ENCODE measurements at regions not wholly inside any gene's neighbourhood (a gene's known extent, or its start where the extent isn't known, plus 50 kb on each side); places are given as distances from the start of the nearest gene placed in this dataset.

- H3K27ac ChIP-seq (ENCODE audit: low read depth, low read length, poor library complexity, severe bottlenecking) = no peak overlapping the region
- no peak overlapping the region for H3K4me3 ChIP-seq (ENCODE audit: low read depth, low read length, poor library complexity, severe bottlenecking)
- DNase-seq (ENCODE audit: low spot score) = no peak
- POLR2A ChIA-PET (ENCODE audit: low non-redundant PET) = no interaction called here
- no peaks in the 10 kb centered on the region for H3K4me1 ChIP-seq (ENCODE audit: insufficient read depth, low read length, poor library complexity, severe bottlenecking)
- BruUV-seq (replicated peaks) = no TSS peak
- intact Hi-C loops (cut with micrococcal nuclease; ENCODE audit: unreplicated experiment) = no loop called here
- no peaks in the 10 kb centered on the region for H3K36me3 ChIP-seq (ENCODE audit: insufficient read depth, low read length, poor library complexity, severe bottlenecking)
- no peak for TF ChIP-seq EZH2 (IDR thresholded peaks at IDR 0.05; ENCODE audit: borderline replicate concordance, low read depth, low read length, poor library complexity, severe bottlenecking)
- TF ChIP-seq, protein P1, sequence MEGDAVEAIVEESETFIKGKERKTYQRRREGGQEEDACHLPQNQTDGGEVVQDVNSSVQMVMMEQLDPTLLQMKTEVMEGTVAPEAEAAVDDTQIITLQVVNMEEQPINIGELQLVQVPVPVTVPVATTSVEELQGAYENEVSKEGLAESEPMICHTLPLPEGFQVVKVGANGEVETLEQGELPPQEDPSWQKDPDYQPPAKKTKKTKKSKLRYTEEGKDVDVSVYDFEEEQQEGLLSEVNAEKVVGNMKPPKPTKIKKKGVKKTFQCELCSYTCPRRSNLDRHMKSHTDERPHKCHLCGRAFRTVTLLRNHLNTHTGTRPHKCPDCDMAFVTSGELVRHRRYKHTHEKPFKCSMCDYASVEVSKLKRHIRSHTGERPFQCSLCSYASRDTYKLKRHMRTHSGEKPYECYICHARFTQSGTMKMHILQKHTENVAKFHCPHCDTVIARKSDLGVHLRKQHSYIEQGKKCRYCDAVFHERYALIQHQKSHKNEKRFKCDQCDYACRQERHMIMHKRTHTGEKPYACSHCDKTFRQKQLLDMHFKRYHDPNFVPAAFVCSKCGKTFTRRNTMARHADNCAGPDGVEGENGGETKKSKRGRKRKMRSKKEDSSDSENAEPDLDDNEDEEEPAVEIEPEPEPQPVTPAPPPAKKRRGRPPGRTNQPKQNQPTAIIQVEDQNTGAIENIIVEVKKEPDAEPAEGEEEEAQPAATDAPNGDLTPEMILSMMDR (conservative IDR thresholded peaks at IDR 0.05; ENCODE audit: low read depth, low read length) = no peak
- no peaks in the 10 kb centered on the region for H3K9me3 ChIP-seq (ENCODE audit: low read depth, low read length, poor library complexity, severe bottlenecking)
- H3K27me3 ChIP-seq (replicated peaks; ENCODE audit: insufficient read depth, low read depth, low read length, poor library complexity) = no peaks in the 10 kb centered on the region
- CTCF ChIA-PET = no interaction called here
These were observed 220.4 kb upstream of the IZUMO3 start for GRCh38 chr9:24766081-24766480.

DNA sequence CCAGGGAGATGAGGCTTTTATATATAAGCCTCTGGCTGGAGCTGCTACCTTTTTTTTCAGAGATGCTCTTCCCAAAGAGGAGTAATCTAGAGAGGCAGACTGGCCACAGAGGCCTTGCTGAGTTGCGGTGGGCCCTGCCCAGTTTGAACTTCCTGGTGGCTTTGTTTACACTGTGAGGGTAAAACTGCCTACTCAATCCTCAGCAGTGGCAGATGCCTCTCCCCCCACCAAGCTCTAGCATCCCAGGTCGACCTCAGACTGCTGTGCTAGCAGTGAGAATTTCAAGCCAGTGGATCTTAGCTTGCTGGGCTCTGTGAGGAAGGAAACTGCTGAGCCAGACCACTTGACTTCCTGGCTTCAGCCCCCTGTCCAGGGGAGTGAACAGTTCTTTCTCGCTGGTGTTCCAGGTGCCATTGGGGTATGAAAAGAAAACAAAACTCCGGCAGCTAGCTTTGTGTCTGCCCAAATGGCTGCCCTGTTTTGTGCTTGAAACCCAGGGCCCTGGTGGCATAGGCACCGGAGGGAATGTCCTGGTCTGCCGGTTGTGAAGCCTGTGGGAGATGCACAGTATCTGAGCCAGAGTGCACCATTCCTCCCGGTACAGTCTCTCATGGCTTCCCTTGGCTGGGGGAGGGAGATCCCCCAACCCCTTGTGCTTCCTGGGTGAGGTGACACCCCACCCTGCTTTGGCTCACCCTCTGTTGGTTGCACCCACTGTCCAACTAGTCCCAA lies 219.5 kb upstream of the IZUMO3 start:
- DNase-seq (ENCODE audit: low spot score) = no peak
- no peak overlapping the region for H3K4me3 ChIP-seq (ENCODE audit: low read depth, low read length, poor library complexity, severe bottlenecking)
- no peak for TF ChIP-seq EZH2 (IDR thresholded peaks at IDR 0.05; ENCODE audit: borderline replicate concordance, low read depth, low read length, poor library complexity, severe bottlenecking)
- H3K27ac ChIP-seq (ENCODE audit: low read depth, low read length, poor library complexity, severe bottlenecking) = no peak overlapping the region
- no TSS peak for BruUV-seq (replicated peaks)
- no peaks in the 10 kb centered on the region for H3K9me3 ChIP-seq (ENCODE audit: low read depth, low read length, poor library complexity, severe bottlenecking)
- intact Hi-C loops (cut with micrococcal nuclease; ENCODE audit: unreplicated experiment) = no loop called here
- no peaks in the 10 kb centered on the region for H3K4me1 ChIP-seq (ENCODE audit: insufficient read depth, low read length, poor library complexity, severe bottlenecking)
- no peaks in the 10 kb centered on the region for H3K27me3 ChIP-seq (replicated peaks; ENCODE audit: insufficient read depth, low read depth, low read length, poor library complexity)
- ChIA-PET POLR2A (ENCODE audit: low non-redundant PET) (no interaction called here), CTCF (no interaction called here)
- H3K36me3 ChIP-seq (ENCODE audit: insufficient read depth, low read length, poor library complexity, severe bottlenecking) = no peaks in the 10 kb centered on the region

DNA sequence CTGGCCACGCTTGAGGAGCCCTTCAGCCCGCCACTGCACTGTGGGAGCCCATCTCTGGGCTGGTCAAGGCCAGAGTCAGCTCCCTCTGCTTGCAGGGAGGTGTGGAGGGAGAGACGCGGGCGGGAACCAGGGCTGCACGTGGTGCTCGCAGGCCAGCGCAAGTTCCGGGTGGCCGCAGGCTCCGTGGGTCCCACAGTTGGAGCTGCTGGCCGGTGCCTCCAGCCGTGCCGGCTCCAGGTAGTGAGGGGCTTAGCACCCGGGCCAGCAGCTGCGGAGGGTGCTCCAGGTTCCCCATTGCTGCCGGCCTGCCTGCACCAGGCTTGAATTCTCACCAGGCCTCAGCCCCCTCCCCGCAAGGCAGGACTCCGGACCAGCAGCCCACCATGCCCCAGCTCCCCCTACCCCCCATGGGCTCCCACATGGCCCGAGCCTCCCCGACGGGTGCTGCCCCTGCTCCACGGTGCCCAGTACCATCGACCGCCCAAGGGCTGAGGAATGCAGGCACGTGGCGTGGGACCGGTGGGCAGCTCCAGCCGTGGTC lies 192.8 kb upstream of the IZUMO3 start:
- DNase-seq (ENCODE audit: low spot score) = no peak
- no peaks in the 10 kb centered on the region for H3K9me3 ChIP-seq (ENCODE audit: low read depth, low read length, poor library complexity, severe bottlenecking)
- H3K27ac ChIP-seq (ENCODE audit: low read depth, low read length, poor library complexity, severe bottlenecking) = no peak overlapping the region
- no peaks in the 10 kb centered on the region for H3K4me1 ChIP-seq (ENCODE audit: insufficient read depth, low read length, poor library complexity, severe bottlenecking)
- TF ChIP-seq EZH2 (IDR thresholded peaks at IDR 0.05; ENCODE audit: borderline replicate concordance, low read depth, low read length, poor library complexity, severe bottlenecking) = no peak
- TF ChIP-seq, protein P1 (conservative IDR thresholded peaks at IDR 0.05; ENCODE audit: low read depth, low read length) = no peak
- H3K27me3 ChIP-seq (replicated peaks; ENCODE audit: insufficient read depth, low read depth, low read length, poor library complexity) = no peaks in the 10 kb centered on the region
- ChIA-PET CTCF (no interaction called here), POLR2A (ENCODE audit: low non-redundant PET) (no interaction called here)
- no TSS peak for BruUV-seq (replicated peaks)
- no peaks in the 10 kb centered on the region for H3K36me3 ChIP-seq (ENCODE audit: insufficient read depth, low read length, poor library complexity, severe bottlenecking)
- intact Hi-C loops (cut with micrococcal nuclease; ENCODE audit: unreplicated experiment) = no loop called here
- no peak overlapping the region for H3K4me3 ChIP-seq (ENCODE audit: low read depth, low read length, poor library complexity, severe bottlenecking)

DNA sequence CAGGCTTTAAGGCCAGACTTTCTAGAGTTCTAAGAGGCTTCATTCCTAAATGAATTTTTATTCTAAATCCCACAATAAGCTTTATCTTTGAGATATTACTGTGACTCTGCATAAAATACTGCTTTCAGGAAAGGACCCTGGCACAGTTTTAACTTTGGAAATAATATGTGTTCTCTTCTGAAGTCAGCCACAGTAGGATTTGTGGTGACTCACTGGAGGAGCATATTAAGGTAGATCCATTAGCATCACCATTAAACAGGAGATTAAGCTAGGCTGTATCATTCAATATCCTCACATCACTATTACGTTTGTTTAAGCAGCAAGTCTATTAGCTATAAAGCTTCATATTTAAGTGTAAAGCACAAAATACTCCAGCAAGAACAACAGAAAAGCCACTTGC lies 186.1 kb upstream of the IZUMO3 start:
- no peak for DNase-seq (ENCODE audit: low spot score)
- H3K4me3 ChIP-seq (ENCODE audit: low read depth, low read length, poor library complexity, severe bottlenecking) = no peak overlapping the region
- ChIA-PET POLR2A (ENCODE audit: low non-redundant PET) (no interaction called here), CTCF (no interaction called here)
- no peak for TF ChIP-seq EZH2 (IDR thresholded peaks at IDR 0.05; ENCODE audit: borderline replicate concordance, low read depth, low read length, poor library complexity, severe bottlenecking)
- TF ChIP-seq, protein P1 (conservative IDR thresholded peaks at IDR 0.05; ENCODE audit: low read depth, low read length) = no peak
- H3K4me1 ChIP-seq (ENCODE audit: insufficient read depth, low read length, poor library complexity, severe bottlenecking) = no peaks in the 10 kb centered on the region
- intact Hi-C loops (cut with micrococcal nuclease; ENCODE audit: unreplicated experiment) = no loop called here
- H3K9me3 ChIP-seq (ENCODE audit: low read depth, low read length, poor library complexity, severe bottlenecking) = no peaks in the 10 kb centered on the region
- no TSS peak for BruUV-seq (replicated peaks)
- no peak overlapping the region for H3K27ac ChIP-seq (ENCODE audit: low read depth, low read length, poor library complexity, severe bottlenecking)
- H3K36me3 ChIP-seq (ENCODE audit: insufficient read depth, low read length, poor library complexity, severe bottlenecking) = no peaks in the 10 kb centered on the region
- no peaks in the 10 kb centered on the region for H3K27me3 ChIP-seq (replicated peaks; ENCODE audit: insufficient read depth, low read depth, low read length, poor library complexity)

Data from A673 (cell line).